IPS-15b (cell line): ENCODE measurements at regions not wholly inside any gene's neighbourhood (a gene's known extent, or its start where the extent isn't known, plus 50 kb on each side); places are given as distances from the start of the nearest gene placed in this dataset.

ENCODE experiments used
- H3K27me3 ChIP-seq: one replicate; pipeline ENCODE4 v1.6.1; 2013; ENCODE audit warnings: low read length; ENCODE audit not compliant: control insufficient read depth, insufficient read depth
- H3K36me3 ChIP-seq: one replicate; pipeline ENCODE4 v1.6.1; 2013; ENCODE audit warnings: low read length; ENCODE audit not compliant: control insufficient read depth, insufficient read depth
- H3K4me1 ChIP-seq: one replicate; pipeline ENCODE4 v1.6.1; 2013; ENCODE audit warnings: mild to moderate bottlenecking, low read length; ENCODE audit not compliant: control insufficient read depth, insufficient read depth
- H3K4me3 ChIP-seq: one replicate; pipeline ENCODE4 v1.5.1; 2013; ENCODE audit warnings: low read depth, low read length
- H3K9ac ChIP-seq: one replicate; pipeline ENCODE4 v1.6.1; 2013; ENCODE audit warnings: low read depth, mild to moderate bottlenecking, low read length
- H3K9me3 ChIP-seq: one replicate; pipeline ENCODE4 v1.6.1; 2013; ENCODE audit warnings: mild to moderate bottlenecking, low read length; ENCODE audit not compliant: control insufficient read depth, insufficient read depth

DNA sequence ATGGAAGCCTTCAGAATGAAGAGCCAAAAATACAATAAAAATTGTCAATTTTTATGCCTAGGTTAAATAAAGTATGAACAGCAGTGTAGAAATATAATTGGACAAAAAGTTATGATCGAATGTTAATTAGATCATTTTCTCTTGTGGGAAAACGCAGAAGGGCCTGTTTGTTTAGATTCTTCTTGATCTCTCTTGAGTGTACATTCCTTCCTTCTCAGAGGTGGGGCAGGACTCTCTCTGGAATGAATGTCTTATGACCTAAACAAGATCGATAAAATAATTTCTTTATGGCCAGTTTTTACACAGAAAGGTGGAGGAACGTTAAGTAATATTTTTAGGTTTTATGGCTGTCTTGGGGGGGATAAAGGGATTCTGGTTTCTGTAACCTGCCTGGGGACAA, 500.1 kb upstream of the MARCKS start:
- Histone ChIP-seq H3K4me1 (peaks cover 3% of the 10 kb centered on the region), H3K4me3 (no peak overlapping the region), H3K9ac (no peak overlapping the region), H3K36me3 (no peaks in the 10 kb centered on the region), H3K9me3 (no peaks in the 10 kb centered on the region), H3K27me3 (no peaks in the 10 kb centered on the region)

GRCh38 chr6:113358063-113358583, 499.0 kb upstream of the MARCKS start:
- H3K27me3 ChIP-seq, result no peaks in the 10 kb centered on the region
- peaks cover 10% of the 10 kb centered on the region for H3K4me1 ChIP-seq
- H3K36me3 ChIP-seq, result no peaks in the 10 kb centered on the region
- H3K9me3 ChIP-seq, result no peaks in the 10 kb centered on the region
- H3K9ac ChIP-seq, result no peak overlapping the region
- H3K4me3 ChIP-seq, result no peak overlapping the region

- peaks cover 10% of the 10 kb centered on the region for H3K4me1 ChIP-seq
- no peaks in the 10 kb centered on the region for H3K9me3 ChIP-seq
- H3K36me3 ChIP-seq, result no peaks in the 10 kb centered on the region
- H3K27me3 ChIP-seq, result no peaks in the 10 kb centered on the region
- H3K9ac ChIP-seq, result no peak overlapping the region
- no peak overlapping the region for H3K4me3 ChIP-seq
Measured at GRCh38 chr6:113359155-113360140, 497.7 kb upstream of the MARCKS start.

DNA sequence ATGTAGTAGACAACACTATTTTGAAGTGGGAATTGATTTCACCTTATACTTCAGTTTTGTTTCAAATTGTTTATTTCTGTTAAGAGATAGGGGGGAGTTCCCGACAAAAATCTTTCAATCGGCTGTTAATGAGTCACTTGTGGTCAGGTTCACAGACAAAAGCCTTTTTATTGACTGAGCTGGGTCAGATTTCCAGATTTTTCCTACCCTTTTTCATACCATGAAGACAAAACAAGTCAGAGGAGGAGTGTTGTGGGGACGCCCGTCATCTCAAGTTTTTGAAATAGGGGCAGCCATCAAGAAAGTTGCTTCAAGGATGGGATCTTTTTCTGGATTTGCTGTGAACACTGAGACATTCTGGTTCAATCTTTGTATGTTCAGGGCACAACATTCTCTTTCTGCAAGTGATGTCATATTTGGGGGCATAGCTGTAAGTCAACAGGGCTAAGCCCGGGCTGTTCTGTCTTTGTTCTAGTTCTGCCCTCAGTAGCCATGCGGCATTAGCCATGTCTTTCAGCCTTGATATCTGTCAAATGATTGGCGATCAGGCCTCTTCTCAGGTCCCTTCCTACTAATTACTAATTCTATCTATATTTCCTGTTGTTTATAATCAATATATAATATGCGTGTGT, 496.0 kb upstream of the MARCKS start:
- H3K4me1 ChIP-seq, result peaks cover 14% of the 10 kb centered on the region

GRCh38 chr6:113362301-113363047, 494.7 kb upstream of the MARCKS start:
- H3K36me3 ChIP-seq, result no peaks in the 10 kb centered on the region
- no peak overlapping the region for H3K4me3 ChIP-seq
- no peaks in the 10 kb centered on the region for H3K9me3 ChIP-seq
- no peaks in the 10 kb centered on the region for H3K27me3 ChIP-seq
- H3K4me1 ChIP-seq, result peaks cover 14% of the 10 kb centered on the region
- H3K9ac ChIP-seq, result no peak overlapping the region

More for the DNA sequence above, 496.0 kb upstream of the MARCKS start:
- Histone ChIP-seq H3K36me3 (no peaks in the 10 kb centered on the region), H3K9ac (no peak overlapping the region), H3K4me3 (no peak overlapping the region), H3K27me3 (no peaks in the 10 kb centered on the region), H3K9me3 (no peaks in the 10 kb centered on the region)

- no peaks in the 10 kb centered on the region for H3K9me3 ChIP-seq
- no peak overlapping the region for H3K4me3 ChIP-seq
- no peaks in the 10 kb centered on the region for H3K36me3 ChIP-seq
- H3K4me1 ChIP-seq, result peaks cover 14% of the 10 kb centered on the region
- H3K27me3 ChIP-seq, result no peaks in the 10 kb centered on the region
- H3K9ac ChIP-seq, result no peak overlapping the region
Measured at GRCh38 chr6:113363048-113363798, 493.9 kb upstream of the MARCKS start.

GRCh38 chr6:113363866-113364265, 493.3 kb upstream of the MARCKS start:
- H3K36me3 ChIP-seq, result no peaks in the 10 kb centered on the region
- no peaks in the 10 kb centered on the region for H3K9me3 ChIP-seq
- H3K4me1 ChIP-seq, result peaks cover 14% of the 10 kb centered on the region
- no peak overlapping the region for H3K9ac ChIP-seq
- H3K4me3 ChIP-seq, result no peak overlapping the region
- H3K27me3 ChIP-seq, result no peaks in the 10 kb centered on the region

DNA sequence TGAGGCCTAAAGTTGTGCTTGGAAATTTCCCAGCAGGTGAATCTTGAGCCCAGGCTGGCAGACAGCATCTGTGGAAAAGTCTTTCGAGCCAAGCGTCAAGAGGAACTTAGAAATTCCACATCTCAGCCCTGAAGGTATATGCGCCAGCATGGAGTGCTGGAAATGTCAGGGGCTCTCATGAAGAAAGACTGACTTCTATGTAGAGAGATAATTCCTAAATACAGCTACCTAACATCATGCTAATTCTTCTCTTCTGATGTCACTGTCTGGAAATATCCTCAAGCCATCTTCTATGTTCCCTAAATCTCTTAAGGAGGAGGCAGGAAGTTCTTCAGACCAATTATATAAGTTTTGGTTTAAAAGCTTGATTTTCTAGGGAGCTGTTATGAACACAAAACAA, 492.4 kb upstream of the MARCKS start:
- Histone ChIP-seq H3K4me1 (peaks cover 14% of the 10 kb centered on the region), H3K9ac (no peak overlapping the region), H3K9me3 (no peaks in the 10 kb centered on the region), H3K4me3 (no peak overlapping the region), H3K27me3 (no peaks in the 10 kb centered on the region), H3K36me3 (no peaks in the 10 kb centered on the region)

DNA sequence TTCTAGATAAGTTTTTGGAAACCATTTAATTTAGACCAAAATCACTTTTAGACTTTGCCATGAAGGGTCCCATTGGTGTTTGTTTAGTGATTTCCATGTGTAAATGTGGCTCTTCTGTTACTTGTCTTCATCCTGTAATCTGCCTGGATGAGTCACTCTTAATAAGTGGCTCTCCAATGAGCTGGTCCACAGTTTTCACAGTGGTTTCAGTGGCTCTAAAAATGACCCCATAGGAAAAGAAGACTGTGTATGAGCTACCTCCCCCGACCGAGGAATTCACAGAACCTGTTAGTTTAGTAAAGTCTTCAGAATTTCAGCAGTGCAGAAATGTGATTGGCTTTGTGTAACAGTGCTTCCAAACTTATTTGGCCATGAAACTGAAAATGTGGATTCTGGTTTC, 492.0 kb upstream of the MARCKS start:
- Histone ChIP-seq H3K36me3 (no peaks in the 10 kb centered on the region), H3K4me1 (peaks cover 14% of the 10 kb centered on the region), H3K9ac (no peak overlapping the region), H3K9me3 (no peaks in the 10 kb centered on the region), H3K27me3 (no peaks in the 10 kb centered on the region), H3K4me3 (no peak overlapping the region)

GRCh38 chr6:113366505-113366904, 490.6 kb upstream of the MARCKS start:
- no peak overlapping the region for H3K9ac ChIP-seq
- no peak overlapping the region for H3K4me3 ChIP-seq
- H3K9me3 ChIP-seq, result no peaks in the 10 kb centered on the region
- peaks cover 14% of the 10 kb centered on the region for H3K4me1 ChIP-seq
- H3K36me3 ChIP-seq, result no peaks in the 10 kb centered on the region
- H3K27me3 ChIP-seq, result no peaks in the 10 kb centered on the region
